Esophagus squamous epithelium (tissue), 5 donors: ENCODE measurements at regions not wholly inside any gene's neighbourhood (a gene's known extent, or its start where the extent isn't known, plus 50 kb on each side); places are given as distances from the start of the nearest gene placed in this dataset.
"Not testable (repeated sequence)": the region's sequence is repeated elsewhere in the genome, so short reads cannot be mapped to it uniquely, and the experiment has no call there.

Experiments used
- DNase-seq: peaks from one replicate; lab custom pipeline; 2025; lab: John Stamatoyannopoulos, UW
- H3K27ac ChIP-seq, 4 donors: fragments of 200-600 bp; sonication (generic); one replicate each; pipeline ENCODE4 v1.5.1; 2016 to 2019; ENCODE audit warnings: mild to moderate bottlenecking in 1 of 4
- H3K27me3 ChIP-seq, 4 donors: fragments of 200-600 bp; sonication (generic); 1 replicate in 3 of 4; 2 replicates in 1 of 4; pipeline versions ENCODE4 v1.5.1 to v1.6.0; 2017 to 2021; ENCODE audit warnings: antibody characterized with exemption in 1 of 4
- H3K36me3 ChIP-seq, 3 donors: fragments of 200-600 bp; sonication (generic); one replicate each; pipeline ENCODE4 v1.5.1; 2016 to 2019
- H3K4me1 ChIP-seq, 3 donors: fragments of 200-600 bp; sonication (generic); one replicate each; pipeline ENCODE4 v1.5.1; 2017 to 2019
- H3K4me3 ChIP-seq, 4 donors: fragments of 200-600 bp; sonication (generic); 1 replicate in 3 of 4; 2 replicates in 1 of 4; pipeline ENCODE4 v1.5.1; 2016 to 2019; ENCODE audit warnings: mild to moderate bottlenecking in 2 of 4, moderate library complexity in 1 of 4
- H3K9me3 ChIP-seq, 3 donors: fragments of 200-600 bp; sonication (generic); one replicate each; pipeline ENCODE4 v1.5.1; 2016 to 2019
- CTCF ChIP-seq, 6 experiments: fragments of 450-650 bp in 4 of 6; fragments of 200-600 bp in 2 of 6; sonication (generic) in 2 of 6; IDR thresholded peaks; one replicate each; pipeline ENCODE4 v1.5.1; 2016 to 2019; ENCODE audit warnings: antibody characterized with exemption in 6 of 6, mild to moderate bottlenecking in 4 of 6, moderate library complexity in 4 of 6
- POLR2A ChIP-seq, 4 donors: fragments of 450-650 bp; IDR thresholded peaks; one replicate each; pipeline ENCODE4 v1.6.1; 2017; ENCODE audit warnings: antibody characterized with exemption in 4 of 4, mild to moderate bottlenecking in 4 of 4, moderate library complexity in 3 of 4
- WGBS, 2 donors: methylation state at CpG; one replicate each; pipeline ENCODE4 v1.1.5; 2018; 5-methylcytosine and 5-hydroxymethylcytosine counted together
- intact Hi-C: fragments of 100-400 bp; cut with DNase I; formaldehyde crosslinking; loops from one replicate; pipeline ENCODE4 v1.15.0; 2022
- donor health status: DM: yes; HTN: yes; CAD: no.

- TF ChIP-seq POLR2A (IDR thresholded peaks at IDR 0.05), result no peak
- no peak for TF ChIP-seq CTCF (IDR thresholded peaks at IDR 0.05)
- Histone ChIP-seq H3K4me3 (no peak overlapping the region), H3K36me3 (no peaks in the 10 kb centered on the region), H3K27ac (no peak overlapping the region), H3K9me3 (no peaks in the 10 kb centered on the region), H3K27me3 (no peaks in the 10 kb centered on the region), H3K4me1 (peaks cover 0 to 63% (median 21%) of the 10 kb centered on the region in 3 donors)
- 32 to 41% methylated on average over 5 of the region's 5 CpGs for WGBS, 2 donors
- DNase-seq, result no peak
- intact Hi-C loops, result no loop called here
These were observed 162.0 kb downstream of the IPO8 start for GRCh38 chr12:30533558-30534265.

GRCh38 chr12:30531731-30532678, 163.7 kb downstream of the IPO8 start:
- no peak for TF ChIP-seq CTCF (IDR thresholded peaks at IDR 0.05)
- TF ChIP-seq POLR2A (IDR thresholded peaks at IDR 0.05), result no peak
- Histone ChIP-seq H3K4me3 (no peak overlapping the region), H3K27me3 (no peaks in the 10 kb centered on the region), H3K4me1 (peaks cover 0 to 52% (median 21%) of the 10 kb centered on the region in 3 donors), H3K9me3 (no peaks in the 10 kb centered on the region), H3K27ac (no peak overlapping the region), H3K36me3 (no peaks in the 10 kb centered on the region)
- 53 to 69% methylated on average over 7 to 8 of the region's 8 CpGs for WGBS, 2 donors
- intact Hi-C loops, result no loop called here
- no peak for DNase-seq

GRCh38 chr12:30529489-30530269, 166.0 kb downstream of the IPO8 start:
- TF ChIP-seq CTCF (IDR thresholded peaks at IDR 0.05) (no peak), POLR2A (IDR thresholded peaks at IDR 0.05) (no peak)
- Histone ChIP-seq H3K27me3 (no peaks in the 10 kb centered on the region), H3K9me3 (no peaks in the 10 kb centered on the region), H3K4me3 (no peak overlapping the region), H3K27ac (no peak overlapping the region), H3K4me1 (peaks cover 0 to 33% (median 13%) of the 10 kb centered on the region in 3 donors), H3K36me3 (no peaks in the 10 kb centered on the region)
- DNase-seq, result no peak
- intact Hi-C loops, result no loop called here
- WGBS, 2 donors, result 73 to 83% methylated on average over 4 of the region's 4 CpGs

- Histone ChIP-seq H3K9me3 (no peaks in the 10 kb centered on the region), H3K27me3 (no peaks in the 10 kb centered on the region), H3K27ac (no peak overlapping the region), H3K36me3 (no peaks in the 10 kb centered on the region), H3K4me1 (no peaks in the 10 kb centered on the region), H3K4me3 (no peak overlapping the region)
- no peak for DNase-seq
- TF ChIP-seq CTCF (IDR thresholded peaks at IDR 0.05) (no peak), POLR2A (IDR thresholded peaks at IDR 0.05) (no peak)
- 78 to 93% methylated on average over 4 of the region's 4 CpGs for WGBS, 2 donors
- intact Hi-C loops, result no loop called here
These were observed 170.5 kb downstream of the IPO8 start for GRCh38 chr12:30525171-30525570.

- DNase-seq, H3K4me3 ChIP-seq, H3K36me3 ChIP-seq, H3K27ac ChIP-seq, intact Hi-C loops, H3K27me3 ChIP-seq, H3K9me3 ChIP-seq: not testable (repeated sequence)
- 64 to 98% methylated on average over 2 to 3 of the region's 4 CpGs for WGBS, 2 donors
- H3K4me1 ChIP-seq, result peaks cover 0 to 10% (median 7%) of the 10 kb centered on the region in 3 donors
These were observed 175.4 kb downstream of the IPO8 start for GRCh38 chr12:30520285-30520684.
